ENCODE measurements at regions not wholly inside any gene's neighbourhood (a gene's known extent, or its start where the extent isn't known, plus 50 kb on each side); places are given as distances from the start of the nearest gene placed in this dataset.

GRCh38 chr5:162496100-162496808 is 428.7 kb downstream of the GABRG2 start:
- no peak for TF ChIP-seq CTCF (IDR thresholded peaks at IDR 0.05; ENCODE audit: unreplicated experiment)
- Mint-ChIP-seq H3K4me1 (ENCODE audit: insufficient read depth, unreplicated experiment) (peaks cover 5% of the 10 kb centered on the region), H3K27ac (ENCODE audit: low read depth, unreplicated experiment) (no peak overlapping the region), H3K27me3 (ENCODE audit: insufficient read depth, unreplicated experiment) (no peaks in the 10 kb centered on the region), H3K36me3 (ENCODE audit: insufficient read depth, unreplicated experiment) (no peaks in the 10 kb centered on the region), H3K9me3 (ENCODE audit: unreplicated experiment) (no peaks in the 10 kb centered on the region), H3K4me3 (ENCODE audit: unreplicated experiment) (no peak overlapping the region)
- intact Hi-C loops (cut with micrococcal nuclease): no loop called here
- CTCF ChIA-PET: interaction anchor here (0.9 kb wide), 1 partner anchor 287 kb away, joined by 4 read pairs; no protein-coding TSS in a partner anchor
- POLR2A ChIA-PET: interaction anchor here (0.7 to 1.2 kb wide), 3 partner anchors 31 to 193 kb away, joined by 3 read pairs; no protein-coding TSS in a partner anchor
- no TSS peak for BruUV-seq (replicated peaks)
- no peak for DNase-seq (ENCODE audit: unreplicated experiment)

DNA sequence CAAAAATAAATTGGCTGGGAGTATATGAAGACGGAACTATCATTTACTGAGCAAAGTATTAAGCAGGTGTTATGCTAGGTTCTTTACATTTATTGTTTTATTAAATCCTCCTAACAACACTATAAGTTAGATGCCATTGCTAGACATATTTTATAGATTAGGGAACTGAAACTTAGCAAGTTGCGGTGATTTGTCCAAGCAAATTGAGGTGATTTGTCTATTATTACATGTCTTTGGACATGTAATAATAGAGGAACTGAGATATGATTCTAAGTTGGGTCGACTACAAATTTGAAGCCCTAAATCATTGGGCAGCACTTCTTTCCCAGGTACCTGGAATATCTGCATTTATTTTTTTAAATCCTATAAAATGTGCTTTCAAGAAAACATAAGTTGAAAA is 429.9 kb downstream of the GABRG2 start:
- Mint-ChIP-seq H3K4me1 (ENCODE audit: insufficient read depth, unreplicated experiment) (peaks cover 5% of the 10 kb centered on the region), H3K9me3 (ENCODE audit: unreplicated experiment) (no peaks in the 10 kb centered on the region), H3K27ac (ENCODE audit: low read depth, unreplicated experiment) (no peak overlapping the region), H3K27me3 (ENCODE audit: insufficient read depth, unreplicated experiment) (no peaks in the 10 kb centered on the region), H3K4me3 (ENCODE audit: unreplicated experiment) (no peak overlapping the region), H3K36me3 (ENCODE audit: insufficient read depth, unreplicated experiment) (no peaks in the 10 kb centered on the region)
- ChIA-PET POLR2A (no interaction called here), CTCF (interaction anchor here (0.6 kb wide), 1 partner anchor 202 kb away, joined by 3 read pairs; no protein-coding TSS in a partner anchor)
- no peak for TF ChIP-seq CTCF (IDR thresholded peaks at IDR 0.05; ENCODE audit: unreplicated experiment)
- DNase-seq (ENCODE audit: unreplicated experiment): no peak
- intact Hi-C loops (cut with micrococcal nuclease): no loop called here
- BruUV-seq (replicated peaks): no TSS peak

GRCh38 chr5:162502780-162503179 is 435.2 kb downstream of the GABRG2 start:
- Mint-ChIP-seq H3K4me3 (ENCODE audit: unreplicated experiment) (no peak overlapping the region), H3K9me3 (ENCODE audit: unreplicated experiment) (no peaks in the 10 kb centered on the region), H3K4me1 (ENCODE audit: insufficient read depth, unreplicated experiment) (peaks cover 5% of the 10 kb centered on the region), H3K27ac (ENCODE audit: low read depth, unreplicated experiment) (no peak overlapping the region), H3K36me3 (ENCODE audit: insufficient read depth, unreplicated experiment) (no peaks in the 10 kb centered on the region), H3K27me3 (ENCODE audit: insufficient read depth, unreplicated experiment) (no peaks in the 10 kb centered on the region)
- no peak for TF ChIP-seq CTCF (IDR thresholded peaks at IDR 0.05; ENCODE audit: unreplicated experiment)
- no TSS peak for BruUV-seq (replicated peaks)
- ChIA-PET CTCF (no interaction called here), POLR2A (no interaction called here)
- intact Hi-C loops (cut with micrococcal nuclease): no loop called here
- no peak for DNase-seq (ENCODE audit: unreplicated experiment)

DNA sequence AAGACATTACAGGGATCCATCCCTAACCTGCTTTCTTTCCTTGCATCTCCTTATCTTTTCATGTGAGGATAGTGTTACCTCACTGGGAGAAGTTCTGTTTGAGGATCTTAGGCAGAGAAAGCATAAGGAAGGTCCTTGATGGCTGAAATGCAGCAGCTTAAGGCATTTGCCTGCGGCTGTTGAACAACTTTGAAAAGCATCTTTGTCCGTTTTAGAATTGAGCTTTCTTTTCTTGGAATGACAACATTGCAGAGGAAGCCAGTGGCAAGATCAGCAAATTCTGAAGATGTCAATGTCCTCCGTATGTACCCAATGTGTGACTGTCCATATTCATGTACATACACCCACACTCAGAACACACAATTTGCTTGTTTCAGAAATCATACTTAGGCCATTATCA is 436.2 kb downstream of the GABRG2 start:
- ChIA-PET CTCF (interaction anchor here (0.7 to 0.8 kb wide), 2 partner anchors 26 to 542 kb away, joined by 3 read pairs; no protein-coding TSS in a partner anchor), POLR2A (no interaction called here)
- Mint-ChIP-seq H3K27me3 (ENCODE audit: insufficient read depth, unreplicated experiment) (no peaks in the 10 kb centered on the region), H3K4me3 (ENCODE audit: unreplicated experiment) (no peak overlapping the region), H3K27ac (ENCODE audit: low read depth, unreplicated experiment) (no peak overlapping the region), H3K4me1 (ENCODE audit: insufficient read depth, unreplicated experiment) (no peaks in the 10 kb centered on the region), H3K36me3 (ENCODE audit: insufficient read depth, unreplicated experiment) (no peaks in the 10 kb centered on the region), H3K9me3 (ENCODE audit: unreplicated experiment) (no peaks in the 10 kb centered on the region)
- intact Hi-C loops (cut with micrococcal nuclease): no loop called here
- no peak for DNase-seq (ENCODE audit: unreplicated experiment)
- no peak for TF ChIP-seq CTCF (IDR thresholded peaks at IDR 0.05; ENCODE audit: unreplicated experiment)
- BruUV-seq (replicated peaks): no TSS peak

Measured in MCF 10A (cell line).